ENCODE measurements at regions not wholly inside any gene's neighbourhood (a gene's known extent, or its start where the extent isn't known, plus 50 kb on each side); places are given as distances from the start of the nearest gene placed in this dataset.

- no peak for TF ChIP-seq CTCF (IDR thresholded peaks at IDR 0.05; ENCODE audit: low read depth, low read length)
- DNase-seq (ENCODE audit: extremely low read depth, low read depth): no peak
Observed at GRCh38 chr2:22817197-22817596, 567.8 kb upstream of the KLHL29 start.

GRCh38 chr2:22821458-22821857 is 563.5 kb upstream of the KLHL29 start:
- DNase-seq (ENCODE audit: extremely low read depth, low read depth): no peak
- TF ChIP-seq CTCF (IDR thresholded peaks at IDR 0.05; ENCODE audit: low read depth, low read length): no peak

GRCh38 chr2:22822835-22823234 is 562.1 kb upstream of the KLHL29 start:
- no peak for TF ChIP-seq CTCF (IDR thresholded peaks at IDR 0.05; ENCODE audit: low read depth, low read length)
- no peak for DNase-seq (ENCODE audit: extremely low read depth, low read depth)

GRCh38 chr2:22824618-22825017 is 560.4 kb upstream of the KLHL29 start:
- no peak for DNase-seq (ENCODE audit: extremely low read depth, low read depth)
- TF ChIP-seq CTCF (IDR thresholded peaks at IDR 0.05; ENCODE audit: low read depth, low read length): no peak

GRCh38 chr2:22826703-22827102 is 558.3 kb upstream of the KLHL29 start:
- no peak for TF ChIP-seq CTCF (IDR thresholded peaks at IDR 0.05; ENCODE audit: low read depth, low read length)
- DNase-seq (ENCODE audit: extremely low read depth, low read depth): no peak

- no peak for DNase-seq (ENCODE audit: extremely low read depth, low read depth)
- TF ChIP-seq CTCF (IDR thresholded peaks at IDR 0.05; ENCODE audit: low read depth, low read length): no peak
Observed at GRCh38 chr2:22829791-22830190, 555.2 kb upstream of the KLHL29 start.

- TF ChIP-seq CTCF (IDR thresholded peaks at IDR 0.05; ENCODE audit: low read depth, low read length): no peak
- DNase-seq (ENCODE audit: extremely low read depth, low read depth): no peak
Observed at GRCh38 chr2:22832196-22832595, 552.8 kb upstream of the KLHL29 start.
